GM12878 (cell line): ENCODE measurements at regions not wholly inside any gene's neighbourhood (a gene's known extent, or its start where the extent isn't known, plus 50 kb on each side); places are given as distances from the start of the nearest gene placed in this dataset.

ENCODE experiments used
- ATAC-seq: fragments of 200-7000 bp; cut with Tn5 transposase; 3 replicates; pipeline ENCODE4 v1.9.1; 2020; ENCODE audit warnings: mild to moderate bottlenecking, moderate library complexity
- BruUV-seq: library from RNA; stranded (reverse); fragments of 400-500 nt; replicated peaks from 2 replicates; lab custom pipeline; 2021; lab: Mats Ljungman, UMichigan
- CTCF ChIA-PET: fragments of 300-600 bp; sonication (Branson Sonifier 250); formaldehyde crosslinking; extraction: SDS; loops from one replicate; lab custom pipeline; 2021; ENCODE audit warnings: inconsistent platforms; lab: Yijun Ruan, JAX
- POLR2A ChIA-PET: fragments of 350-600 bp; formaldehyde crosslinking; extraction: SDS; loops from one replicate; lab custom pipeline; 2021; ENCODE audit warnings: inconsistent platforms; lab: Charles Lee
- RAD21 ChIA-PET: fragments of 300-600 bp; sonication (Branson Sonifier 250); formaldehyde crosslinking; loops from one replicate; lab custom pipeline; 2023; ENCODE audit warnings: antibody characterized with exemption; ENCODE audit not compliant: unreplicated experiment; lab: Charles Lee
- SMC1A ChIA-PET: fragments of 300-600 bp; sonication (Branson Sonifier 250); formaldehyde crosslinking; loops from one replicate; lab custom pipeline; 2023; ENCODE audit not compliant: unreplicated experiment, uncharacterized antibody; lab: Charles Lee
- DNase-seq: peaks from one replicate; pipeline ENCODE4 v3.0.0-alpha.2; 2011; ENCODE audit warnings: low read depth, low spot score
- FAIRE-seq: peaks from 3 replicates; lab custom pipeline; 2011; peaks lifted over from hg19 to GRCh38; lab: Jason Lieb, UNC
- H2AFZ ChIP-seq: 2 replicates; pipeline ENCODE4 v1.6.0; 2011; ENCODE audit warnings: low read depth, low read length, control low read depth; ENCODE audit not compliant: control insufficient read depth
- H3K27ac ChIP-seq: 2 replicates; pipeline ENCODE4 v1.5.1; 2011; ENCODE audit warnings: control low read depth; ENCODE audit not compliant: control insufficient read depth, insufficient read depth
- H3K27me3 ChIP-seq, 2 experiments: replicated peaks in 1 of 2; 2 replicates each; pipeline versions ENCODE4 v1.6.0 to v1.6.1; 2011; ENCODE audit warnings: low read length in 1 of 2; ENCODE audit not compliant: control insufficient read depth in 2 of 2, insufficient read depth in 2 of 2
- H3K36me3 ChIP-seq, 2 experiments: 2 replicates each; pipeline ENCODE4 v1.5.1; 2011; ENCODE audit warnings: low read length in 1 of 2; ENCODE audit not compliant: control insufficient read depth in 2 of 2, insufficient read depth in 2 of 2
- H3K4me1 ChIP-seq: 2 replicates; pipeline ENCODE4 v1.6.1; 2011; ENCODE audit warnings: mild to moderate bottlenecking, low read length, moderate library complexity, mixed read lengths; ENCODE audit not compliant: control insufficient read depth, insufficient read depth
- H3K4me2 ChIP-seq: 2 replicates; pipeline ENCODE4 v1.6.0; 2011; ENCODE audit warnings: control low read depth; ENCODE audit not compliant: control insufficient read depth, insufficient read depth
- H3K4me3 ChIP-seq: fragments of 200-600 bp; sonication (generic); 2 replicates; pipeline ENCODE4 v1.5.1; 2016
- H3K79me2 ChIP-seq: 2 replicates; pipeline ENCODE4 v1.6.0; 2011; ENCODE audit warnings: low read length; ENCODE audit not compliant: control insufficient read depth, insufficient read depth
- H3K9ac ChIP-seq: 2 replicates; pipeline ENCODE4 v1.8.0; 2011; ENCODE audit warnings: low read length, control low read depth, mixed read lengths; ENCODE audit not compliant: control insufficient read depth, insufficient read depth
- H3K9me3 ChIP-seq: replicated peaks from 3 replicates; pipeline ENCODE4 v1.5.1; 2011; ENCODE audit warnings: mild to moderate bottlenecking, low read length; ENCODE audit not compliant: control insufficient read depth, insufficient read depth
- H4K20me1 ChIP-seq: 2 replicates; pipeline ENCODE4 v1.6.0; 2011; ENCODE audit not compliant: control insufficient read depth, insufficient read depth
- ASH2L ChIP-seq: fragments of 300-600, 200-600 bp; sonication (generic); IDR thresholded peaks from 2 replicates; pipeline ENCODE4 v1.6.1; 2017; ENCODE audit warnings: low read depth, mild to moderate bottlenecking, borderline replicate concordance
- FOS ChIP-seq: IDR thresholded peaks from 3 replicates; pipeline ENCODE4 v1.6.1; 2011; ENCODE audit warnings: borderline replicate concordance; ENCODE audit not compliant: insufficient read length; ENCODE audit errors: extremely low read depth
- KAT2A ChIP-seq: conservative IDR thresholded peaks from 2 replicates; pipeline ENCODE4 v1.6.1; 2011; ENCODE audit warnings: low read depth, low read length; ENCODE audit not compliant: control insufficient read depth
- MTA3 ChIP-seq: IDR thresholded peaks from 2 replicates; pipeline ENCODE4 v1.6.1; 2012; ENCODE audit warnings: low read length, inconsistent platforms, borderline replicate concordance
- RFX5 ChIP-seq: IDR thresholded peaks from 2 replicates; pipeline ENCODE4 v1.6.1; 2011; ENCODE audit warnings: low read depth, low read length, improper control_type of control experiment
- ZBED1 ChIP-seq: IDR thresholded peaks from 2 replicates; pipeline ENCODE4 v1.6.1; 2016; ENCODE audit warnings: borderline replicate concordance
- WGBS: methylation state at CpG from one replicate; pipeline ENCODE4 v1.1.6; 2016; ENCODE audit warnings: low lambda C conversion rate; ENCODE audit not compliant: insufficient replicate concordance, insufficient coverage; ENCODE audit errors: missing lambda C conversion rate; 5-methylcytosine and 5-hydroxymethylcytosine counted together
- in situ Hi-C: fragments of 300-500 bp; cut with MboI; formaldehyde crosslinking; loops from 9 replicates; pipeline ENCODE4 v1.14.3; 2018; ENCODE audit warnings: mixed read lengths
- intact Hi-C: fragments of 100-400 bp; cut with micrococcal nuclease; formaldehyde crosslinking; loops from one replicate; pipeline ENCODE4 v1.14.2; 2022; ENCODE audit not compliant: unreplicated experiment
- TF ChIP-seq, protein P1 (sequence below): fragments of 450-650 bp; IDR thresholded peaks from 2 replicates; pipeline ENCODE4 v1.6.1; 2016; ENCODE audit warnings: mild to moderate bottlenecking, moderate library complexity, borderline replicate concordance

DNA sequence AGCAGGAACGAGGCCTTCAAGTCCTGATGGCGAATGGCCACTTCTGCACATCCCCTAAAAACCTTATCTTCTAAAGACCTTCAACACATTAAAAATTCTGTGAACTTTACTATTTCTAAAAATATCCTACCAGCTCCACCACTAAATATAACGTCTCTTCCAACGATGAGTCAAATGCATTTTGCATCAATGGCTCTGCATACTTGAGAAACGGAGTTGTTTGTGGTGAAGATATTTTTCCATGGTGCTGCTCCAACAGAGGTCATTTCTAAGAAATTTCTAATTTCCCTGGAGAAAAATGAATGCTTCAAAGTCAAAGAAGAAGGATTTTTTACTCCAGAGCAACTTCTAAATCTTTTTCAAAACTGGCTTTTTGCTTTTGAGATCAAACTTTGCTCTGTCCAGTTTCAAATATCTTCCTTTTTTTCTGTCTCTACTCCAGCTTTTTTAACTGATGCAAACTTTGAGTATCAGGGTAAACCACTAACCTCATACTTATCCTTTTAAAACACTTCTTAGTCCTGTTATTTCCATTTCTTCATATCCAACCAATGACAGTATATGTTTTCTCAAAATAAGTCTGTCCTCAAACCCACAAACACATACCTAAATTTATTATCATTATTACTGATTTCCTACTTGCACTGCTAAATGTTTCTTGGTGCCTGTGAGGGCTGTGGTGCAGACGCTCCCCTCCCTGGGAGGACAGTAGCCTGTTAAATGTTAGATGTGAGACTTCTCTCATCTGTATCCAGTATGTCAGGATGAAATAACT, 258.1 kb downstream of the KLF6 start:
- H3K36me3 ChIP-seq, result no peaks in the 10 kb centered on the region
- in situ Hi-C loops, result no loop called here
- CTCF ChIA-PET, result no interaction called here
- H3K9me3 ChIP-seq, result no peaks in the 10 kb centered on the region
- ATAC-seq (no peak), FAIRE-seq (no peak), DNase-seq (no peak)
- no peaks in the 10 kb centered on the region for H3K4me1 ChIP-seq
- H3K9ac ChIP-seq, result no peak overlapping the region
- H4K20me1 ChIP-seq, result no peaks in the 10 kb centered on the region
- no TSS peak for BruUV-seq
- H3K27me3 ChIP-seq, result no peaks in the 10 kb centered on the region
- H2AFZ ChIP-seq, result no peak overlapping the region
- H3K4me3 ChIP-seq, result no peak overlapping the region
- H3K27ac ChIP-seq, result no peak overlapping the region
- H3K79me2 ChIP-seq, result no peaks in the 10 kb centered on the region
- H3K4me2 ChIP-seq, result no peak overlapping the region
- TF ChIP-seq ASH2L (no peak), ZBED1 (no peak), FOS (no peak), MTA3 (no peak), KAT2A (no peak), RFX5 (no peak)
- TF ChIP-seq, protein P1, sequence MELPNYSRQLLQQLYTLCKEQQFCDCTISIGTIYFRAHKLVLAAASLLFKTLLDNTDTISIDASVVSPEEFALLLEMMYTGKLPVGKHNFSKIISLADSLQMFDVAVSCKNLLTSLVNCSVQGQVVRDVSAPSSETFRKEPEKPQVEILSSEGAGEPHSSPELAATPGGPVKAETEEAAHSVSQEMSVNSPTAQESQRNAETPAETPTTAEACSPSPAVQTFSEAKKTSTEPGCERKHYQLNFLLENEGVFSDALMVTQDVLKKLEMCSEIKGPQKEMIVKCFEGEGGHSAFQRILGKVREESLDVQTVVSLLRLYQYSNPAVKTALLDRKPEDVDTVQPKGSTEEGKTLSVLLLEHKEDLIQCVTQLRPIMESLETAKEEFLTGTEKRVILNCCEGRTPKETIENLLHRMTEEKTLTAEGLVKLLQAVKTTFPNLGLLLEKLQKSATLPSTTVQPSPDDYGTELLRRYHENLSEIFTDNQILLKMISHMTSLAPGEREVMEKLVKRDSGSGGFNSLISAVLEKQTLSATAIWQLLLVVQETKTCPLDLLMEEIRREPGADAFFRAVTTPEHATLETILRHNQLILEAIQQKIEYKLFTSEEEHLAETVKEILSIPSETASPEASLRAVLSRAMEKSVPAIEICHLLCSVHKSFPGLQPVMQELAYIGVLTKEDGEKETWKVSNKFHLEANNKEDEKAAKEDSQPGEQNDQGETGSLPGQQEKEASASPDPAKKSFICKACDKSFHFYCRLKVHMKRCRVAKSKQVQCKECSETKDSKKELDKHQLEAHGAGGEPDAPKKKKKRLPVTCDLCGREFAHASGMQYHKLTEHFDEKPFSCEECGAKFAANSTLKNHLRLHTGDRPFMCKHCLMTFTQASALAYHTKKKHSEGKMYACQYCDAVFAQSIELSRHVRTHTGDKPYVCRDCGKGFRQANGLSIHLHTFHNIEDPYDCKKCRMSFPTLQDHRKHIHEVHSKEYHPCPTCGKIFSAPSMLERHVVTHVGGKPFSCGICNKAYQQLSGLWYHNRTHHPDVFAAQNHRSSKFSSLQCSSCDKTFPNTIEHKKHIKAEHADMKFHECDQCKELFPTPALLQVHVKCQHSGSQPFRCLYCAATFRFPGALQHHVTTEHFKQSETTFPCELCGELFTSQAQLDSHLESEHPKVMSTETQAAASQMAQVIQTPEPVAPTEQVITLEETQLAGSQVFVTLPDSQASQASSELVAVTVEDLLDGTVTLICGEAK, result no peak
- intact Hi-C loops, result no loop called here
- POLR2A ChIA-PET, result no interaction called here
- WGBS, result 20% methylated on average over 6 of the region's 6 CpGs
- RAD21 ChIA-PET, result no interaction called here
- SMC1A ChIA-PET, result no interaction called here
